ENCODE measurements at regions not wholly inside any gene's neighbourhood (a gene's known extent, or its start where the extent isn't known, plus 50 kb on each side); places are given as distances from the start of the nearest gene placed in this dataset.

DNA sequence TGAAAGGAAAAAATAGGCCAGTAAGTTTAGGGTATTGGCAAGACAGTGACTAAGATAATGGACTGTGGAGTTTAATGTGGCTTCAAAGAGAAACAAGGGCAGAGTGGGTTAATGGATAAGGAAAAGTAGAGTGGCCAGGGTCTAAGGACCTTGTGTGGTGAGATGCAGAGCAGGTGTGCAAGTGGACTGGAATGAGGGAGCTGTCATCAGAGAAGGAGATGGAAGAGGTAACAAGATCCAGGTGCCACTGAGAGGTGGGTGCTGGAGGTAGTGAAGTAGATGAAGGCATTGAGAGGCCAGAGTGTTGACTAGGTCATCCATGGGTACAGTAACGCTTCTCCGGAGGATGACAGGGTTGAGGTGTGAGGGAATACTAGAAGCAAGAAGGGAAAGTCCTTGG, 136.1 kb downstream of the QRSL1 start:
- peaks cover 10% of the 10 kb centered on the region; the same call in 1 of the 2 replicates for H3K9me3 ChIP-seq
- no peaks in the 10 kb centered on the region for H3K36me3 ChIP-seq (ENCODE audit: control insufficient read depth, insufficient read depth, low read length)

DNA sequence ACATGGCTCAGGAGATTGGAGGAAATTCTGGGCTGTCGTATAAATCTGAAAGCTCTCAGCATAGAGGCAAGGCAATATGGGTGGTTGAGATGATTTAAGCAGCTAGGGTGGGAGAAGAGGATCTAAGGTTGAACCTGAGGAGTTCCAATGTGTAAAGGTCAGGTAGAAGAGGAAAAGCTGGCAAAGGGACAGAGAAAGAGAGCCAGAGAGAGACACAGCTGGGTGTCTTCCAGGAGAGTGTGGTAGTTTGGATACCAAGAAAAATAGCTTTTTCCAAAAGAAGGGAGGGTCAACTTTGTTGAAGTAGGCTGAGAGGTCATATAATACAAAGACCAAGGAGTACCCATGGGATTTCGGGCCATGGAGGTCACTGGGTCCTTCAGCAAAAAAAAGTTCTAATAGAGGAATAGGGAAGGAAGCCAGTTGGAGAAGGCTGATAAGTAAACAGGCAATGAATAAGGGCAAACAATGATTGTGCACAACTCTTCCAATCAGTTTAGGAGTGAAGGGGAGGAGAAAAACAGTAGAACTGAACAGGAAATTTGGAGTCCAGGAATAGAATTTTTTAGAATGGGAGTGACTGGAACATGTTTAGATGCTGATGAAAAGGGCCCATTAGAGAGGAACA, 135.1 kb downstream of the QRSL1 start:
- CTCF ChIA-PET = no interaction called here
- Mint-ChIP-seq H3K4me3 (ENCODE audit: unreplicated experiment) (no peak overlapping the region), H3K4me1 (ENCODE audit: low read depth, unreplicated experiment) (no peaks in the 10 kb centered on the region), H3K27me3 (ENCODE audit: insufficient read depth, unreplicated experiment) (no peaks in the 10 kb centered on the region), H3K9me3 (ENCODE audit: unreplicated experiment) (peaks cover 15% of the 10 kb centered on the region), H3K27ac (ENCODE audit: unreplicated experiment) (no peak overlapping the region), H3K36me3 (ENCODE audit: insufficient read depth, unreplicated experiment) (no peaks in the 10 kb centered on the region)
- TF ChIP-seq, protein P1, sequence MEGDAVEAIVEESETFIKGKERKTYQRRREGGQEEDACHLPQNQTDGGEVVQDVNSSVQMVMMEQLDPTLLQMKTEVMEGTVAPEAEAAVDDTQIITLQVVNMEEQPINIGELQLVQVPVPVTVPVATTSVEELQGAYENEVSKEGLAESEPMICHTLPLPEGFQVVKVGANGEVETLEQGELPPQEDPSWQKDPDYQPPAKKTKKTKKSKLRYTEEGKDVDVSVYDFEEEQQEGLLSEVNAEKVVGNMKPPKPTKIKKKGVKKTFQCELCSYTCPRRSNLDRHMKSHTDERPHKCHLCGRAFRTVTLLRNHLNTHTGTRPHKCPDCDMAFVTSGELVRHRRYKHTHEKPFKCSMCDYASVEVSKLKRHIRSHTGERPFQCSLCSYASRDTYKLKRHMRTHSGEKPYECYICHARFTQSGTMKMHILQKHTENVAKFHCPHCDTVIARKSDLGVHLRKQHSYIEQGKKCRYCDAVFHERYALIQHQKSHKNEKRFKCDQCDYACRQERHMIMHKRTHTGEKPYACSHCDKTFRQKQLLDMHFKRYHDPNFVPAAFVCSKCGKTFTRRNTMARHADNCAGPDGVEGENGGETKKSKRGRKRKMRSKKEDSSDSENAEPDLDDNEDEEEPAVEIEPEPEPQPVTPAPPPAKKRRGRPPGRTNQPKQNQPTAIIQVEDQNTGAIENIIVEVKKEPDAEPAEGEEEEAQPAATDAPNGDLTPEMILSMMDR (IDR thresholded peaks at IDR 0.05; ENCODE audit: insufficient read depth in 1 of 2, low read depth in 1 of 2, low read length in 1 of 2, severe bottlenecking in 1 of 2, unreplicated experiment in 1 of 2) = no peak
- Histone ChIP-seq H3K9me3 (peaks cover 2% of the 10 kb centered on the region; the same call in 1 of the 2 replicates), H3K27me3 (replicated peaks; ENCODE audit: control insufficient read depth, insufficient read depth, low read length) (no peaks in the 10 kb centered on the region), H3K36me3 (ENCODE audit: control insufficient read depth, insufficient read depth, low read length) (no peaks in the 10 kb centered on the region), H3K4me3 (ENCODE audit: low read depth, low read length) (no peak overlapping the region), H3K4me1 (no peaks in the 10 kb centered on the region)
- POLR2A ChIA-PET = no interaction called here
- intact Hi-C loops (cut with micrococcal nuclease; ENCODE audit: unreplicated experiment) = no loop called here
- no TSS peak for BruUV-seq (replicated peaks)
- DNase-seq = no peak

More for the DNA sequence above, 136.1 kb downstream of the QRSL1 start:
- ChIA-PET CTCF (no interaction called here), POLR2A (no interaction called here)
- H3K27ac Mint-ChIP-seq (ENCODE audit: unreplicated experiment) = no peak overlapping the region
- BruUV-seq (replicated peaks) = no TSS peak
- TF ChIP-seq, protein P1 (IDR thresholded peaks at IDR 0.05; ENCODE audit: insufficient read depth in 1 of 2, low read depth in 1 of 2, low read length in 1 of 2, severe bottlenecking in 1 of 2, unreplicated experiment in 1 of 2) = no peak
- H3K4me1 ChIP-seq = no peaks in the 10 kb centered on the region
- H3K4me3 ChIP-seq (ENCODE audit: low read depth, low read length) = no peak overlapping the region
- no peaks in the 10 kb centered on the region for H3K27me3 ChIP-seq (replicated peaks; ENCODE audit: control insufficient read depth, insufficient read depth, low read length)
- no peaks in the 10 kb centered on the region for H3K27me3 Mint-ChIP-seq (ENCODE audit: insufficient read depth, unreplicated experiment)
- intact Hi-C loops (cut with micrococcal nuclease; ENCODE audit: unreplicated experiment) = no loop called here
- H3K4me3 Mint-ChIP-seq (ENCODE audit: unreplicated experiment) = no peak overlapping the region
- no peaks in the 10 kb centered on the region for H3K4me1 Mint-ChIP-seq (ENCODE audit: low read depth, unreplicated experiment)
- H3K9me3 Mint-ChIP-seq (ENCODE audit: unreplicated experiment) = peaks cover 5% of the 10 kb centered on the region
- no peaks in the 10 kb centered on the region for H3K36me3 Mint-ChIP-seq (ENCODE audit: insufficient read depth, unreplicated experiment)
- no peak for DNase-seq

DNA sequence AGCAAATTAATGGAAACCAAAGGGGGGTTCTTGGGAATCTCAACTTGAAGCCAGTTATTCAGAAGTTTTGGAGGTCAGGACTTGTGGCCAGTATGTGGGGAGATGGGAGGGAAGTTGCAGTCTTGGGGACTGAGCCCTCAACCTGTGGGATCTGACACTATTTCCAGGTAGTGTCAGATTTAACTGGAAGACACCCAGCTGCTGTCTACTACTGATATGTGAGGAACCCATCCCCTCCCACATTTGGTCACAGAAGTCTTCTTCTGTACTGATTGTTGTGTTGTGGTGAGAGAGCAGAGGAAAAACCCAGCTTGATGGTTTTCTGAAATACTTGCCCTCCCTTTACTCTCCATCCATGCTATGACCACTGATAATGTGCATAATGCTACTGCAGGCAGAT, 134.0 kb downstream of the QRSL1 start:
- Histone ChIP-seq H3K4me1 (no peaks in the 10 kb centered on the region), H3K27me3 (replicated peaks; ENCODE audit: control insufficient read depth, insufficient read depth, low read length) (no peaks in the 10 kb centered on the region), H3K36me3 (ENCODE audit: control insufficient read depth, insufficient read depth, low read length) (no peaks in the 10 kb centered on the region), H3K9me3 (no peaks in the 10 kb centered on the region), H3K4me3 (ENCODE audit: low read depth, low read length) (no peak overlapping the region)
- no TSS peak for BruUV-seq (replicated peaks)
- intact Hi-C loops (cut with micrococcal nuclease; ENCODE audit: unreplicated experiment) = no loop called here
- no peaks in the 10 kb centered on the region for H3K36me3 Mint-ChIP-seq (ENCODE audit: insufficient read depth, unreplicated experiment)
- H3K27ac Mint-ChIP-seq (ENCODE audit: unreplicated experiment) = no peak overlapping the region
- no peak for DNase-seq
- POLR2A ChIA-PET = no interaction called here
- H3K27me3 Mint-ChIP-seq (ENCODE audit: insufficient read depth, unreplicated experiment) = no peaks in the 10 kb centered on the region
- H3K9me3 Mint-ChIP-seq (ENCODE audit: unreplicated experiment) = peaks cover 17% of the 10 kb centered on the region
- no peaks in the 10 kb centered on the region for H3K4me1 Mint-ChIP-seq (ENCODE audit: low read depth, unreplicated experiment)
- CTCF ChIA-PET = no interaction called here
- TF ChIP-seq, protein P1 (IDR thresholded peaks at IDR 0.05; ENCODE audit: insufficient read depth in 1 of 2, low read depth in 1 of 2, low read length in 1 of 2, severe bottlenecking in 1 of 2, unreplicated experiment in 1 of 2) = no peak
- no peak overlapping the region for H3K4me3 Mint-ChIP-seq (ENCODE audit: unreplicated experiment)

All from Caco-2 (cell line).